HG03095 (cell line): ENCODE measurements at regions not wholly inside any gene's neighbourhood (a gene's known extent, or its start where the extent isn't known, plus 50 kb on each side); places are given as distances from the start of the nearest gene placed in this dataset.
"Not testable (repeated sequence)": the region's sequence is repeated elsewhere in the genome, so short reads cannot be mapped to it uniquely, and the experiment has no call there.

ENCODE experiments used
- ATAC-seq: cut with Tn5 transposase; IDR thresholded peaks from one replicate; pipeline ENCODE4 v1.9.1; 2021; ENCODE audit warnings: moderate library complexity; ENCODE audit not compliant: unreplicated experiment

GRCh38 chr19:30228835-30229524 lies 143.2 kb upstream of the ZNF536 start:
- ATAC-seq: no peak

- no peak for ATAC-seq
Measured at GRCh38 chr19:30229525-30230174, 142.5 kb upstream of the ZNF536 start.

DNA sequence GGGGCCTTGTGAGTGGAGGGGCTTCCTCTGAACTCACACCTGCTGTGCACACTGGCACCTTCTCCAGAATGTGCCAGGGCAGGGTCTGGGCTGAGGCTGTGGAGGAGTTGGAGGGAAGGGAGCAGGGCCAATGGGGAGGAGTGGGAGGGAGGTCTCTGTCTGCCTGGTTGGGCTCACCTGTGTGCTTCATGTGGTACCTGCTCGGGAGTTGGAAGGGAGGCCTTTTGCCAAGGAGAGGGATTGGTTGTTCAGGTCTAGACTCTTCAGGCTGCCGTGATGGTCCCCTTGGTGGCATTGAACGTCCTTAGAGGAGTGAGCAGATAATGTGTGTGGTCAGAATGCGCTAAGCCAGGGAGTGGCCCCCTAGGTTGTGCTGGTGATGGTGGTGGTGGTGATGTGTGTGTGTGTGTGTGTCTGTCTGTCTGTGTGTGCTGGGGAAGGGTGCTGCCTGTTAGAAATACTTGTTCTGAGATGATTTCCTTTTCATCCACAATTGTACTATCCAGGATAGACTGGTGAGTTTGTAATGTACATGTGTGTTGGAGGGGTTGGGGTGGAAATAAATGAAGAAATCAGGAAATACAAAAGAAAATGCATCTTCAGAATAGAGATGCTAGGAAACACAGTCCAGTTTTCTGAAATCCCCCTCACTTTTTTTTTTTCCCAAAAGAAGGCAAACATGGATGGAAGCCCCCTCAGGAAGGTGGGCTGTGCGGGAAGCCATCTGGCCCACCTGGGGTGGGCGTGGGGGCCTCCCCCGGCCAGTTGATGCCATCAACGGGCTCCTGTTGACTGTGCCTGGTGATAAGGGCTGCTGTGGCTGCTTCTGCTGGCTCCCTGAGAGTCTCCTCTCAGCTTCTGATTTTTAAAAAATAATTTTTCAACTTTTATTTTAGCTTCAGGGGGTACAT lies 140.5 kb upstream of the ZNF536 start:
- ATAC-seq: no peak

DNA sequence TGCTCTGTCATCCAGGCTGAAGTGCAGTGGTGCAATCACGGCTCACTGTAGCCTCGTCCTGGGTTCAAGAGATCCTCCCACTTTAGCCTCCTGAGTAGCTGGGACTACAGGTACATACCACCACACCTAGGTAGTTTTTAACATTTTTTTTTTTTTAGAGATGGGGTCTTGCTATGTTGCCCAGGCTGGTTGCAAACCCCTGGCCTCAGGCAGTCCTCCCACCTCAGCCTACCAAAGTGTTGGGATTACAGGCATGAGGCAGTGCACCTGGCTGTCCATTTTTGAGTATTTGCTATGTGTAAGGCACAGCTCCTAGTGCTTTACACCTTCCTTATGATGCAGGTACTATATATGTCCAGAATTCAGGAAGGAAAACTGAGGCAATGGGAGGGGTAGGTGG lies 138.8 kb upstream of the ZNF536 start:
- no peak for ATAC-seq

- ATAC-seq: no peak
Measured at GRCh38 chr19:30235946-30236345, 136.2 kb upstream of the ZNF536 start.

DNA sequence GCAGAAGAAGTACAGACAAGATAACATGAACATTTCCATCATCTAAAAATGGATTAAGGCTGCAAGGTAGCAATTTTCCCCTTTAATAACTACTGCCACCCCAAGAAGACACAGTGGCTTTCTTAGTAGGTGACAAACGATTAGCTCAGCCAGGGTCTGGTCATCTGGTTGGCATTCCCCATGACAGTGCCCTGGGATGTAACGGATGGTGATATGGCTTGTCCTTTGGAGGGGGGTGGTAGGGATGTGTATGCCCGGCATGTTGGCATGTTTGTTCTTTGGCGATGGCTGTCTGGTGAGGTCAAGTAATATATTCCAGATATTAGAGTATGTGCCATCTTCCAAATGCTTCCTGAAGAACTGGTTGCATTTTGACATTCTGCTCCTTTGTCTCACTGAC lies 135.6 kb upstream of the ZNF536 start:
- no peak for ATAC-seq

- no peak for ATAC-seq
Measured at GRCh38 chr19:30237140-30237539, 135.0 kb upstream of the ZNF536 start.

DNA sequence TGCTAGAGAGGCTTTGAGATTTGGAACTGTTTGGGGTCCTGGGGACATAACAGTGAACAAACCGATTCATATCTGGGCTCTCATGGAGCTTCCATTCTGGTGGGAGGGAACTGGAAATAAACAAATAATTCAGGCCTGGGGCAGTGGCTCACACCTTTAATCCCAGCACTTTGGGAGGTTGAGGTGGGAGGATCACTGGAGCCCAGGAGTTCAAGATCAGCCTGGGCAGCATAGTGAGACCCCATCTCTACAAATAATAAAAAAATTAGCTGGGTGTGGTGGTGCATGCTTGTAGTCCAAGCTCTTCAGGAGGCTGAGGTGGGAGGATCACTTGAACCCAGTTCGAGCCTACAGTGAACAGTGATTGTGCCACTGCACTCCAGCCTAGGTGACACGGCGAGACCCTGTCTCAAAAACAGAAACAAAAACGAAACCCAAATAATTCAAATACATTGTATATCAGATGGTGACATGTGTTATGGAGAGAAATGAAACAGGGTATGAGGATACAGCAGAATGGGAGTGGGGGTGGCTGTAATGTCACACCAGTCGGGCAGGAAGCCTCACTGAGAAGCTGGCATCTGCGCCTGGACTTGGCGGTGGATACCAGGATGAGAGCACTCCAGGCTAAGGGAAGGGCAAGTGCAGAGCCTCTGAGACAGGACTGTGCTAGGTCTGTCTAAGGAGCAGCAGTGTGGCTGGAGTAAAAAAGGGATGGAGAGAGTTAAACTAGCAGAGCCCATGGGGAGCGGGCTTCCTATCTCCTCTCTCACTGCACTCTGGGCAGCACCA lies 131.1 kb upstream of the ZNF536 start:
- ATAC-seq: no peak

- ATAC-seq: no peak
Measured at GRCh38 chr19:30244533-30244932, 127.7 kb upstream of the ZNF536 start.

GRCh38 chr19:30245401-30246039 lies 126.7 kb upstream of the ZNF536 start:
- ATAC-seq: no peak

GRCh38 chr19:30249911-30250310 lies 122.3 kb upstream of the ZNF536 start:
- no peak for ATAC-seq

GRCh38 chr19:30252214-30252613 lies 120.0 kb upstream of the ZNF536 start:
- ATAC-seq: no peak

DNA sequence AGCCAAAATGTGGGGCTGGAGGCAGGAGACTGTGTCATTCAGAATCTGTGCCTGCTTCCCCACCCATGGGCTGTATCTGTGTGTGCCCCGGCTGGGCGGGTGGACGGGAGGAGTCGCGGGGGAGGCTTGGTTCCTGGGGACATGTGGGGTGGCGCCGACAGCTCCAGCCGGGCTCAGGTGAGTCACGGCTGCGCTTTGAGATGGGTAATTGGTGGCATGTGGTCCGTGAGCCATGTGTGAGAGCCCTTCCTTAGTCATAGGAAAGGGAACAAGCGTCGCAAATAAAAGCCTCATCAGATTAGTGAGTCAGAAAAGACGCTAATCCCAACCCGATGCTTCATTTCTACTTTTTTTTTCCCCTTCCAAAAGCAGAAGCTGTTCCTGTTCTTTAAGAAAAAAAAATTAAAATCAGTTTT lies 118.6 kb upstream of the ZNF536 start:
- no peak for ATAC-seq

- no peak for ATAC-seq
Measured at GRCh38 chr19:30254158-30254557, 118.0 kb upstream of the ZNF536 start.

GRCh38 chr19:30254789-30255188 lies 117.4 kb upstream of the ZNF536 start:
- no peak for ATAC-seq

- ATAC-seq: no peak
Measured at GRCh38 chr19:30255791-30256495, 116.2 kb upstream of the ZNF536 start.

GRCh38 chr19:30256496-30256850 lies 115.7 kb upstream of the ZNF536 start:
- ATAC-seq: no peak

- ATAC-seq: no peak
Measured at GRCh38 chr19:30263830-30264381, 108.3 kb upstream of the ZNF536 start.

DNA sequence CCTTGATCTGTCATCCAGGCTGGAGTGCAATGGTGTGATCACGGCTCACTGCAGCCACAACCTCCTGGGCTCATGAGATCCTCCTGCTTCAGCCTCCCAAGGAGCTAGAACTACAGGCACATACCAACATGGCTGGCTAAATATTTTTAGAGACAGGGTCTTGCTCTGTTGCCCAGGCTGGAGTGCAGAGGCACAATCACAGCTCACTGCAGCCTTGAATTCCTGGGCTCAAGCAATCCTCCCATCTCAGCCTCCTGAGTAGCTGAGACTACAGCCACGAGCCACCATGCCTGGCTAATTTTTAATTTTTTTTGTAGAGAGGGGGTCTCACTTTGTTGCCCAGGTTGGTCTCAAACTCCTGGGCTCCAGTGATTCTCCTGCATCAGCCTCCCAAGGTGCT lies 106.3 kb upstream of the ZNF536 start:
- ATAC-seq: not testable (repeated sequence)

- no peak for ATAC-seq
Measured at GRCh38 chr19:30266687-30267086, 105.5 kb upstream of the ZNF536 start.
